Stomach (tissue), 4 donors: ENCODE measurements at regions not wholly inside any gene's neighbourhood (a gene's known extent, or its start where the extent isn't known, plus 50 kb on each side); places are given as distances from the start of the nearest gene placed in this dataset.

Source experiments
- CTCF ChIP-seq, 7 experiments: fragments of 450-650 bp in 4 of 7; fragments of 200-600 bp in 3 of 7; sonication (generic) in 3 of 7; IDR thresholded peaks; one replicate each; pipeline ENCODE4 v1.5.1; 2016 to 2019; ENCODE audit warnings: antibody characterized with exemption in 7 of 7, control low read depth in 2 of 7, mild to moderate bottlenecking in 1 of 7
- POLR2A ChIP-seq, 4 donors: fragments of 450-650 bp; IDR thresholded peaks; one replicate each; pipeline ENCODE4 v1.6.1; 2016; ENCODE audit warnings: antibody characterized with exemption in 4 of 4, control low read depth in 2 of 4, mild to moderate bottlenecking in 1 of 4, moderate library complexity in 1 of 4

GRCh38 chr11:25863986-25864385 is 467.9 kb upstream of the ANO3 start:
- TF ChIP-seq POLR2A (IDR thresholded peaks at IDR 0.05) (no peak), CTCF (IDR thresholded peaks at IDR 0.05) (no peak)
